ENCODE measurements at regions not wholly inside any gene's neighbourhood (a gene's known extent, or its start where the extent isn't known, plus 50 kb on each side); places are given as distances from the start of the nearest gene placed in this dataset.

GRCh38 chr3:81375921-81376320 is 385.5 kb downstream of the GBE1 start:
- intact Hi-C loops (cut with DNase I): no loop called here
- no peaks in the 10 kb centered on the region for H3K27me3 ChIP-seq
- no peak overlapping the region for H3K27ac ChIP-seq
- no peak overlapping the region for H3K4me3 ChIP-seq
- no peak for DNase-seq
- H3K9me3 ChIP-seq (replicated peaks in 1 of 3): no peaks in the 10 kb centered on the region
- no peak for TF ChIP-seq CTCF (IDR thresholded peaks at IDR 0.05)
- no peak for TF ChIP-seq POLR2A (IDR thresholded peaks at IDR 0.05)
- H3K36me3 ChIP-seq (replicated peaks in 1 of 2): no peaks in the 10 kb centered on the region
- H3K4me1 ChIP-seq (replicated peaks in 1 of 2): no peaks in the 10 kb centered on the region

- intact Hi-C loops (cut with DNase I): no loop called here
- H3K27me3 ChIP-seq: no peaks in the 10 kb centered on the region
Measured at GRCh38 chr3:81364411-81364810, 397.0 kb downstream of the GBE1 start.

GRCh38 chr3:81363816-81364215 is 397.6 kb downstream of the GBE1 start:
- H3K27me3 ChIP-seq: no peaks in the 10 kb centered on the region
- no peaks in the 10 kb centered on the region for H3K4me1 ChIP-seq (replicated peaks in 1 of 2)
- WGBS, 4 donors: 30 to 45% (median 40%) methylated on average over 2 of the region's 2 CpGs
- intact Hi-C loops (cut with DNase I): no loop called here
- H3K36me3 ChIP-seq (replicated peaks in 1 of 2): no peaks in the 10 kb centered on the region
- no peaks in the 10 kb centered on the region for H3K9me3 ChIP-seq (replicated peaks in 1 of 3)
- no peak for DNase-seq
- TF ChIP-seq POLR2A (IDR thresholded peaks at IDR 0.05) (no peak), CTCF (IDR thresholded peaks at IDR 0.05) (no peak)
- H3K4me3 ChIP-seq: no peak overlapping the region
- H3K27ac ChIP-seq: no peak overlapping the region

More at GRCh38 chr3:81364411-81364810, 397.0 kb downstream of the GBE1 start:
- Histone ChIP-seq H3K4me3 (no peak overlapping the region), H3K27ac (no peak overlapping the region), H3K9me3 (replicated peaks in 1 of 3) (no peaks in the 10 kb centered on the region), H3K4me1 (replicated peaks in 1 of 2) (no peaks in the 10 kb centered on the region), H3K36me3 (replicated peaks in 1 of 2) (no peaks in the 10 kb centered on the region)
- no peak for DNase-seq
- no peak for TF ChIP-seq POLR2A (IDR thresholded peaks at IDR 0.05)
- TF ChIP-seq CTCF (IDR thresholded peaks at IDR 0.05): no peak
- whole genome bisulfite sequencing, 4 donors: 23 to 31% (median 29%) methylated on average over 3 of the region's 3 CpGs

GRCh38 chr3:81354119-81354518 is 407.3 kb downstream of the GBE1 start:
- Histone ChIP-seq H3K27me3 (no peaks in the 10 kb centered on the region), H3K36me3 (replicated peaks in 1 of 2) (no peaks in the 10 kb centered on the region), H3K4me1 (replicated peaks in 1 of 2) (no peaks in the 10 kb centered on the region), H3K4me3 (no peak overlapping the region), H3K9me3 (replicated peaks in 1 of 3) (no peaks in the 10 kb centered on the region), H3K27ac (no peak overlapping the region)
- intact Hi-C loops (cut with DNase I): no loop called here
- 68 to 76% (median 75%) methylated on average over 5 of the region's 5 CpGs for WGBS, 4 donors
- no peak for TF ChIP-seq POLR2A (IDR thresholded peaks at IDR 0.05)
- no peak for TF ChIP-seq CTCF (IDR thresholded peaks at IDR 0.05)
- no peak for DNase-seq
